LoVo (cell line): ENCODE measurements at regions not wholly inside any gene's neighbourhood (a gene's known extent, or its start where the extent isn't known, plus 50 kb on each side); places are given as distances from the start of the nearest gene placed in this dataset.
"Not testable (repeated sequence)": the region's sequence is repeated elsewhere in the genome, so short reads cannot be mapped to it uniquely, and the experiment has no call there.

Experiments used
- DNase-seq: peaks from one replicate; pipeline ENCODE4 v3.0.0-alpha.2; 2016; ENCODE audit warnings: low spot score

DNA sequence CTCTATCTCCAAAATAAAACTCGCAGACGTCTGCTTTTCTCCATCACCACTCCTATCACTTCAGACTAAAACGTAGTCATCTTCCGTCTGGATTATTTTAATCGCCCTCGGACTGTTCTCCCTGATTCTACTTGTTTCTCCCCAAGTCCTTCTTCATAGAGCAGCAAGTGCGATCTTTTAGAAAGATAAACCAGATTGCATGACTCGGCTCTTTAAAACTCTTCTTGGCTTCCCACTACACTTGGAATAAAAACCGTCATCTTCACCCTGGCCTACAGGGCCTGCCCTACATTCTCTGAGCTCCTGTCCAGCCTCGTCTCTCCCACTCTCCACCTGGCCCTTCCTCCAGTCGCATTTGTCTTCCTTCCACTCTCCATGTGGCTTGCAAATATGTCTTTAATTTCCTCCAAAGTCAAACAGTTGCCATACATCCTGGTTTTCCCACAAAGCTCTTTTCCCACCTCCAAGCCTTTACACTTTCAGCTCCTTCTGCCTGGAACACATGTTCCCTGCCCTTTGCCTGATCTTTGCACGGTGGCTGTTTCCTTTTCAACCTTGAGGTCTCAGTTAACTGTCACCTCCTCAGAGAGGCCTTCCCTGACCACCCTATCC is 70.5 kb upstream of the DHX40 start:
- no peak for DNase-seq

DNA sequence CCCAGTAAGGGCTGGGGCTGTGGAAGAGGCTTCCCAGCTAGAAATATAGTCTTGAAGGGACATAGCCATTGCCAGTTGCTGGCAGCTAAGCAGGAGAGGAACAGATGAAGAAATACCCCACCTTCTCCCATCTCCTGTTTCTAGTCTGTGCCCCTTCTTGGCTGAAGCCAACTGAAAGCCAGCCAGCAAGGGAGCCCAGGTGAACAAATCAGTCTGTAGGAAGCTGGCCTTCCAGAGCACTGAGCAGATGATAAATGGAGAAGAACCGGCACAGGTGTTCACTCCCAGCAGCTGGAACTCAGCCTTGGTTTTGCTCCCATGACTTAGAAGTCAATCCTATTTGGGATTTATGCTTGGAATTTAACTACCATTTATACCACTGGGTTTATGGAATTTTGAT is 69.2 kb upstream of the DHX40 start:
- DNase-seq, result no peak

DNA sequence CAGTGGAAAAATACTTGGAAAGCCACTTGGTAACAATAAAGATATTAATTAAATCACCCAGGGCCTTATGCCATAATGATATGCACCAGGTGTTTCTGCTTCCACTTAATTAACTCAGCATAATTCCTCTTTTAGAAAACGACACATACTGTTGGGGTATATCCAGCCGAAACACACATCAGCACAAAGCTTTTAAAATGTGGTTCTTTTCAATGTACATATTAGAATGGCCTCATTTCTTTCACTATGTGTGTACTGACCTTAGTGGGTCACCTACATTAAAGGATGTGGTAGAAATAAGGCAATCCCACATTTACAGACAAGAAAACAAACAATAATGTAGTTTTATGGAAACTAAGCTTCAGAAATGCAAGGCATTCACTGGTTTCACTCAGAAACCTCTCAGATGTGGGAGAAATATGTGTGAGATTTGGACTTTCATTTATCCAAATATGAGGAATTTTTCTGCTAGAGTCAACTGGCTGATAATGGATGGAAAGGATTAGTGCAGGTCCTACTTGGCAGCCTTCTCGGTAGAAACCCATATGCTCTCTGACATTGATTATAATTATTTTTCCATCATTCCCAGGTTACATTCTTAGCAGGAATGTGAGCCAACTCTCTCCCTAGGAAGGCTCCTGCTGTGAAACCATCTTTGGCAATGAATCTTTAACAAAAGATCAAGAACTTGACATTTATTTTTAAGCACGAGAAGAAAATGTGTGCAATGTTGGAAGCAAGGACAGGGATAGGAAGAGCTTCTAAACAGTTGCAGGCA is 66.7 kb upstream of the DHX40 start:
- no peak for DNase-seq

DNA sequence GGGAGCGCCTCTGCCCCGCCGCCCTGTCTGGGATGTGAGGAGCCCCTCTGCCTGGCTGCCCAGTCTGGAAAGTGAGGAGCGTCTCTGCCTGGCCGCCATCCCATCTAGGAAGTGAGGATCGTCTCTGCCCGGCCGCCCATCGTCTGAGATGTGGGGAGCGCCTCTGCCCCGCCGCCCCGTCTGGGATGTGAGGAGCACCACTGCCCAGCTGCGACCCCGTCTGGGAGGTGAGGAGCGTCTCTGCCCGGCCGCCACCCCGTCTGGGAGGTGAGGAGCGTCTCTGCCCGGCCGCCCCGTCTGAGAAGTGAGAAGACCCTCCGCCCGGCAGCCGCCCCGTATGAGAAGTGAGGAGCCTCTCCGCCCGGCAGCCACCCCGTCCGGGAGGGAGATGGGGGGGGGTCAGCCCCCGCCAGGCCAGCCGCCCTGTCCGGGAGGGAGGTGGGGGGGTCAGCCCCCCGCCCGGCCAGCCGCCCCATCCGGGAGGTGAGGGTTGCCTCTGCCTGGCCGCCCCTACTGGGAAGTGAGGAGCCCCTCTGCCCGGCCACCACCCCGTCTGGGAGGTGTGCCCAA is 65.2 kb upstream of the DHX40 start:
- not testable (repeated sequence) for DNase-seq

DNA sequence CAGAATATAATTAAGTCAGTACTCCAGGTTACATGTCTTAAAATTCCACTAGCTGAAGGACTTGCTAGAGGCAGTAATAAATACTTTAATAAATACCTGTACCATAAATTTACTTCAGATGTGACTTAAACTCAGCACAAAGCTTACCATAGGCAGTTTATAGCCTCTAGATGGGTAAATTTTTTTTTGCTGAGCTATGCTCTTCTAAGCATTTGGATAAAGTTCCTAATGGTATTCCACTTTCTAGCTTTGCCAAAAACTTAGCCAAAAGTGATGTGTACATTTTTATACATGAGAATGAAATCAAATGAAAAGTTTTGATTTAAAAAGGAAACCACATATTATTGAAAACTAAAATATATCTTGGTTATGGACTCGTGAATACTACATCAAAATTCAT is 63.7 kb upstream of the DHX40 start:
- no peak for DNase-seq

DNA sequence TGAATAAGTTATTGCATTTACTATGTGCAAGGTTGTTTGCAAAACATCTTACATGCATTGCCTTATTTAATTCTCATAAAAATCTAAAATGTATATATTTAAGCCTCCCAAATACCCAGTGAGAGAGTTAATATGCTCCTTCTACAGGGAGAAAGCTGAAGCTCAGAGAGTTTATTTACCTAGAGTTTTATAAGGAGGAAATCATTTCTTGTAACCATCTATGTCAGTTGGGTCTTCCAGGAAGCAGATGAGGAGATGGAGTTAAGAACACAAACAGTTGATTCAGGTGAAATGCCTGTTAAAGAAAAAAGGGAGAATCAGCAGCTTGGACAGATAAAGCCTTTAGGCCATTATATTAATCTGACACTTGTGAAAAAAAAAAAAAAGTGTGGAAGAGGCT is 62.6 kb upstream of the DHX40 start:
- no peak for DNase-seq

DNA sequence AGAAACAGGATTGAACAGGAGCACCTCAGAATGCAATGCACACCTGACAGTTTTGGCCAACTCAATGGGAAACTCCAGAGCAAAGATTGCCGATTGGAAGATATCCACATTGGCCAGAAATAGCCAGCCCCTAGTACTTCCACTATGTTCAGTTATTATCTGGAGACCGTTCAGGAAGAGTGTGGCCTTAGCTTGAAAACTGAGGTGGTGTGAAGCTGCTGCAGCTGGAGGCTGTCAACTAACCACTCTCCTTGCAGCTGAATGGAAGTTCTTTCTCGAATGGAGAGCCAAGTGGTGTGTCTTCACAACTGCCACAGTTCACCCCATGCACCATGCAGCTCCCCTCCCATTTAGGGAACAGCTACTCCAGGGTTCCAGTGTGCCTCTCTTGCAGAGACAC is 61.9 kb upstream of the DHX40 start:
- no peak for DNase-seq

DNA sequence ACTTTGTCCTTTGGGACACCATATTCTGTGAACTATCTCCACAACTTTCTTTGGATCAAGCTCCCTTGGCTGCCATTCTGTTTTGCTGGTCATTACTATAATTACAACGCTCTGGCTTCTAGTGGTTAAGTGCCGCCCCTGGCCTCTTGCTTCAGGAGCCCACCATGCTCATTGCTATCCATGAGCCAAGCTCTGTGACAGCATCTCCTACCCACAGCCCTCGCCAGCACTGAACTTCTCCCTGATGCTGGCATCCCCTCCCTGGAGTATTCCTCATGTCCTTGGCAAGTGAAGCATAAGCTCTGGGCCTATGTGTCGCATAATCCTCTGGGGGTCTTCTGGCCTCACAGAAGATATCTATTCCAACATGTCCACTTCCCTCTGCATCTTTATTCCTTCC is 60.6 kb upstream of the DHX40 start:
- DNase-seq, result no peak

DNA sequence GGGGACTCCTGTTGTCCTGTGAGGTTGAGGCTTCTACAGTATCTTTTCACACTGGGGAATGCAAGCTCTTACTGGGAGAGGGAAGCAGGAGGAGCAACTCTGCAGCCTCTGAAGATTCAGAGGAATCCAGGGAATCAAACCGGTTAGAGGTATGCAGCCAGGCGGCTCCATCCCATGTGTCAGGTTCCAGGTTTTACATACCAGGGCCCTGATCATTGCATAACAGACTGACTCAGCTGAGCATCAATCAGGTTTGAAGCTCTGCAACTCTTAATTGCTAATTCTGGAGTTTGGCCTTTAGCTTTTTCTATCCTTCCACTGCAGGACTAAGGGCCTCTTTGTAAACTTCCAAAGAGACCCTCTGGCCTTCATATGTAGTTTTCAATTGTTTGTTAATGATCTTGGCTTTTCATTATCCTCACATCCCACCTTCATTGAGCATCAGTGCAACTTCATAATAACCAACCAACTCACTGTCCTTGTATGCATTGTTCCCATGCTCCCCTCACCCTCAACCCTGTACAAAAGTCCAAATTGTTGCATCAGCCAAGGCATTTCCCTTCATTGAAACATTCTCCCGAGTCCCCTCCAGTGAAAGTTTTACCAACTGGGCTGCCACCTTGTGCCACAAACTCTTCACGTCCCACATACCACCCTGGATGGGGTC is 59.7 kb upstream of the DHX40 start:
- DNase-seq, result no peak

DNA sequence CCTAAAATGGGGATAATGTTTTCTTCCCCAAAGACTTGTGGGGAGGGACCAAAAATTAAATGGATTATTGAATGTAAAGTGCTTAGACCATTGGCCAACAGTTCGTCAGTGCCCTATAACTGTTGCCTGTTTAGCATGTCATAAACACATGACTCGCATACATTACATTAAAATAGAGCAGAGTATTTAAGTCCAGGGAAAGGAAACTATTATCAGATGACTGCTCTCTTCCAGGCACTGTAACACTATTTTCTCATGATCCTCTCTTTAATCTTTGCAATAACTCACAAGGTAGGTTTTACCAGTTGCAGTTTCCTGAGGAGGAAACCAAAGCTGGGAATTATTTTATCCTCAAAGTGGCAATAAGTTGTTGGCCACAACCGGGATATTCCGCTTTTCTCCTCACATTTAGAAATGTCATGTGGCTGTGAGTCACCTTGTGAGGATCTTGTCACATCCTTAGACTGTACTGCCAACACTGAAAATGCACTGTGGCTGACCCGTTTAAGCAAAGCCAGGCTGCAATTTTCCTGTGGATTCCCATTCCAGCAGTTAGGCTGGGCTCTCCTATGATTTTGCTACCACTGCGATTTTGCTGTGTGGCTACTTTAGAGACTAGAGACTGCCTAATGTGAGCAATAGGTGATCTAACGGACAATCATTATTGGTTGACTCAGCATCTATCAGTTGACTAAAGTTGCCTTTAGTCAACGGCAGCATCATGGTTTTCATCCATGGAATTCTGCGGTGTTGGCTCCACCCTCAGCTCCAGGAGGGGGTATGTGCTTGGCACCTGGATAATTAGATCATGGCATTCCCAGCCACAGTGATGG is 58.3 kb upstream of the DHX40 start:
- DNase-seq, result no peak

DNA sequence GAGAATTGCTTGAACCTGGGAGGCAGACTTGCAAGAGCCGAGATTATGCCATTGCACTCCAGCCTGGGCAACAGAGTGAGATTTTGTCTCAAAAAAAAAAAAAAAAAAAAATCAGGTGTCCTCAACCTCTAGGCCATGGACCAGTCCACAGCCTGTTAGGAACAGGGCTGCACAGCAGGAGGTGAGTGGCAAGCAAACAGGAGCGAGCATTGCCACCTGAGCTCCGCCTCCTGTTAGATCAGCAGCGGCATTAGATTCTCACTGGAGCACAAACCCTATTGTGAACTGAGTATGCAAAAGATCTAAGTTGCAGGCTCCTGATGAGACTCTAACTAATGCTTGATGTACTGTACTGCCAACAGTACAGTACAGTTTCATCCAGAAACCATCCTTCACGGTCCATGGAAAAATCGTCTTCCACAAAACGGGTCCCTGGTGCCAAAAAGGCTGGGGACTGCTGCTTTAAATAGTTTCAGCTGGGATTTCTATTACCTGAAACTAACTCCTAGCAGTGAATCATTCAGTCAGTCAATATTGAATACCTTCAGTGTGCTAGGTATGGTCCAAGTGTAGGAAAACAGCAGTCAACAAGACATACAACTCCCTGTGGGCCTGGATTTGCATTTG is 56.3 kb upstream of the DHX40 start:
- DNase-seq, result no peak

DNA sequence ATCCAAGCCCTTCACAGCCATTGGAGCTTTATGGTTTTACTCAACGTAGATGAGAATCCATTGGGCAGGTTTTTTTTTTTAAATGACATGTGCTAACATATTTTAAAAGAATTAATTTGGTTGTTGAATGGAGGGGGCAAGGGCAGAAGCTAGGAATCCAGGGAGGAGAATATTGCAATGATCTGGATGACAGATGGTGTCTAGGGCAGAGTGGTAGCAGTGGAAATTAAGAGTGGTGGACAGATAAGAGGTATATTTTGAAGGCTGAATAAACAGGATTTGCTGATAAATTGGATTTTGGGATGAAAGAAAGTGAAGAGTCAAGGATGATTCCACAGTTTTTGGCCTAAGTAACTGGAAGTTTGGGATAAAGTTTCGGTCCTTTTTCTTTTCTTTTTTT is 54.8 kb upstream of the DHX40 start:
- no peak for DNase-seq

DNA sequence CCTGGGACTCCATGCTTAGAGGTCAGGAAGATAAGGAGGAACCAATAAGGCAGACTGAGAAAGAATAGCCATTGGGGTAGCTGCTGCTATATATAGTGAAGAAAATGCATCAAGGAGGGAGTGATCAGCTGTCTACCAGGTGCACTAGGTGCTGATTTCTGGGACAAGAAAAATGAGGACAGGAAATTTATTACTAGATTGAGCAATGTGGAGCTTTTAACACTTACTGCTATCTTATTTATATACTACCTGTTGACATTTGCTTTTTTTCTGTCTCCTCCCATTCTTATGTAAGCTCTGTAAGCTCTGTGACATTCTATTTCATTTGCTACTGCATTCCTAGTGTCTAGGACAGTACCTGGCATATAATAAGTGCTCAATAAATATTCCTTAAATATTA is 53.7 kb upstream of the DHX40 start:
- no peak for DNase-seq

DNA sequence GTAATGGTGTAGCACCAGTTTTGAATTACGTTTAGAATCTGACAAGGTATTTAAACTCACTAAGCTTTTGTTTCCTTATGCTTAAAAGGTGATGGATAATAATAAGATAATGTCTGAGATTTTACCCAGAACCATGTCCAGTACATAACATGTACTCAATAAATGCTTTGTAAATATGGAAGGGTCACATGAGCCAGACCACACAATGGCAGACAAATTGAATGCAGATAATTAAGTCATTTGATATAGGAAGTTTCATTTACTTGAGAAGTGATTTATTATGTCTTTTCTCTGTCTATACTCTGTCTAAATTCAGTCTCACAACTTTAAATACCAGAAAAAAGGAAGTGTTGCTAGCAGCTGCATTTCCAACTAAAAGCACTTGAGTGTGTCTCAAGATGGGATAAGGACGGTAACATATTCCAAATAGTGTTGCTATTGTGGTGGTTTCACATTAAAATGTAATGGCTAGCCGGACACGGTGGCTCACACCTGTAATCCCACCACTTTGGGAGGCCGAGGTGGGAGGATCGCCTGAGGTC is 52.5 kb upstream of the DHX40 start:
- no peak for DNase-seq

DNA sequence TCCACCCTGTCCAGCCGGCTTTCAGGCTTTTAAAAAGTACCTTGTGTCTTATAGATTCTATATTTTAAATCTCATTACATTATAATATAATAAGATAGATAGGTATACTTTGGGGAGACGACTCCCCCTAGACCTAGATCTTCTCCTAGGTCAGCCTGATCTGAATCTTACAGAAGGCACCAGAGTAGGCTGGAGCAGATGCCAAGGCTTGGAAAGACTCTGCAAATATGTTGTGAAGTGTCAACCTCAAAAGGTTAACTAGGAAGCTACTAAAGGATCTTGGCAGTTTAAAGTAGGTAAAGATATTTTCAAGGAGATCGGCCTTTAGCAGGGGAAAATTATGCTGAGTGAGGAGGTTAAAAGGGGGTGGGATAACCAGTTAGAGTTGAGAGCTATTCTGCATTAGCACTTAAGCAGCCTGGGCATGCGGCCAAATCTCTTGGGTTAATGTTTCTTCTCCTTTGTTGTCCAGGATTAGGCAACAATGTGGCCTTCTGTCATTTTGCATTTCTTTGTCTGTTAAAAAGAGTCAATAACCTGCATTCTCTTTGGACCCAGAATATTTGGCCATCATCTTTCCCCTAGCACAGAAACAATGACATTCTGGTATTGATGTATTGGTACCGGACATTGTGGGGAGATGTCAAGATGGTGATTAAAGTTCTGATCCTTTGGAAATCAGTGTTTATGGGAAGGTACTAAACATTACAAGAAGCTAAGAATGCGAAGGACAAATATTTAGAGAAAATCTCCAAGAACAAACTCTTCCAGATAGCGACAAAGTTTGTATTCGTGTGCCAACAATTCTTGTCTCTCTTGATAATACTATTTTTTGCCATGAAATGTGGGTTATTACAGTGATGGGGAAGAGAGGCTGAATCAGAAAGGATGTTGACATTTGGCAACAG is 51.2 kb upstream of the DHX40 start:
- DNase-seq, result peak; percentile 46
